Cardiac fibroblast (primary cell): ENCODE measurements at regions not wholly inside any gene's neighbourhood (a gene's known extent, or its start where the extent isn't known, plus 50 kb on each side); places are given as distances from the start of the nearest gene placed in this dataset.
A peak's percentile ranks its signal among the peaks of the same experiment; 100 is the strongest.

Source experiments
- DNase-seq, 2 donors: peaks; one replicate each; pipeline versions ENCODE4 v3.0.0 to v3.0.0-alpha.2; 2010; ENCODE audit warnings: low read depth in 2 of 2
- H3K4me3 ChIP-seq, 2 donors: replicated peaks in 1 of 2; 1 replicate in 1 of 2; 2 replicates in 1 of 2; pipeline ENCODE4 v1.5.1; 2011; ENCODE audit warnings: low read depth in 2 of 2, low read length in 2 of 2, mild to moderate bottlenecking in 2 of 2, moderate library complexity in 1 of 2
- TF ChIP-seq, protein P1 (sequence below): IDR thresholded peaks from one replicate; pipeline ENCODE4 v1.5.1; 2011; ENCODE audit warnings: low read depth, mild to moderate bottlenecking, low read length, inconsistent platforms

DNA sequence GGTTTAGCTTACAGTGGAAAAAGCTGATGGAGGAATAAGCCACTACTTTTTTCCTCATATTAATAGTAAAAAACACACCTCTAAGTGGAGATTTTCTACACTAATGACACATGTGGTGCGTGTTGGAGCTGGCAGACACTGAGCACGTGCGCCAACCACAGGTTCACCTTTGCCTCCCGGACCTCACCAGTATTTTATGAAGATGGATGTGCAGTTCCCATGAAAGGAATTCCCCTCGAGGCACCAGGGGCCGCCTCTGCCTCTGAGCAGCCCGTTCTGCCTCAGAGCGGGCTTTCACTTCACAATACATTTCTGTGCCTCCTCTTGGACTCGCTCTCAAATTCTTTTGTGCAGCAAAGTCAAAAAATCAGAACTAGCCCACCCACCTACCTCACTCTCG is 477.5 kb upstream of the ADARB2 start:
- TF ChIP-seq, protein P1, sequence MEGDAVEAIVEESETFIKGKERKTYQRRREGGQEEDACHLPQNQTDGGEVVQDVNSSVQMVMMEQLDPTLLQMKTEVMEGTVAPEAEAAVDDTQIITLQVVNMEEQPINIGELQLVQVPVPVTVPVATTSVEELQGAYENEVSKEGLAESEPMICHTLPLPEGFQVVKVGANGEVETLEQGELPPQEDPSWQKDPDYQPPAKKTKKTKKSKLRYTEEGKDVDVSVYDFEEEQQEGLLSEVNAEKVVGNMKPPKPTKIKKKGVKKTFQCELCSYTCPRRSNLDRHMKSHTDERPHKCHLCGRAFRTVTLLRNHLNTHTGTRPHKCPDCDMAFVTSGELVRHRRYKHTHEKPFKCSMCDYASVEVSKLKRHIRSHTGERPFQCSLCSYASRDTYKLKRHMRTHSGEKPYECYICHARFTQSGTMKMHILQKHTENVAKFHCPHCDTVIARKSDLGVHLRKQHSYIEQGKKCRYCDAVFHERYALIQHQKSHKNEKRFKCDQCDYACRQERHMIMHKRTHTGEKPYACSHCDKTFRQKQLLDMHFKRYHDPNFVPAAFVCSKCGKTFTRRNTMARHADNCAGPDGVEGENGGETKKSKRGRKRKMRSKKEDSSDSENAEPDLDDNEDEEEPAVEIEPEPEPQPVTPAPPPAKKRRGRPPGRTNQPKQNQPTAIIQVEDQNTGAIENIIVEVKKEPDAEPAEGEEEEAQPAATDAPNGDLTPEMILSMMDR, result no peak
- DNase-seq, result no peak
- H3K4me3 ChIP-seq, result no peak overlapping the region

GRCh38 chr10:2214092-2214491 is 476.8 kb upstream of the ADARB2 start:
- TF ChIP-seq, protein P1, result no peak
- H3K4me3 ChIP-seq, result no peak overlapping the region
- peak in 1 of 2 donors; percentile 44 for DNase-seq

DNA sequence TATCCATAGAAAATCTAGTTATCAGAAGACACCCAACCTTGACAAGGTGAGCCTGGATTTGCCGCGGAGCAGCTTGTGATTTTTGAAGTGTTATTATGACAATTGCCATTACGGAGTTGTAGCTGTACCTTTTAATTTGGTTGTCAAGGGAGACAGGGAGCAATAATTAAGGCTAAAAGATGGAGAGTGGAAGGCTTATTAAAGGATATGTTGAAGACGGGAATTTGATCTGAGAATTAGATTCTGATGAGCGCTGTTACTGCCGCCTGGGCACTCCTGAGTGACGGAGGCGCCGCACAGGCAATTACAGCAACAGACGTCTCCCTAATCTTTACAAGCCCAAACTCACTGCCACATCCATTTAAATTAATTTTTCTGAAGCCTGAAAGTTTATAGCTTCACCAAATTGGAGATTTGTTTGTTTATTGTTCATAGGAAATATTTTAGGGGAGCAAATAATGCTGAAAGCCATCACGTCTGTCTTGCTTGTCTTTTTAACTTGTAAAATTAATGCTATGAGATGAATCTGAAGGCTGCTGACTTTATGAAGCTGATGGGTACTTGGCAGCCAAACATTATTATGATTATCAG is 475.0 kb upstream of the ADARB2 start:
- H3K4me3 ChIP-seq, result no peak overlapping the region
- TF ChIP-seq, protein P1, result no peak
- DNase-seq, result no peak

GRCh38 chr10:2210088-2210487 is 472.8 kb upstream of the ADARB2 start:
- TF ChIP-seq, protein P1, result no peak
- DNase-seq, result no peak

DNA sequence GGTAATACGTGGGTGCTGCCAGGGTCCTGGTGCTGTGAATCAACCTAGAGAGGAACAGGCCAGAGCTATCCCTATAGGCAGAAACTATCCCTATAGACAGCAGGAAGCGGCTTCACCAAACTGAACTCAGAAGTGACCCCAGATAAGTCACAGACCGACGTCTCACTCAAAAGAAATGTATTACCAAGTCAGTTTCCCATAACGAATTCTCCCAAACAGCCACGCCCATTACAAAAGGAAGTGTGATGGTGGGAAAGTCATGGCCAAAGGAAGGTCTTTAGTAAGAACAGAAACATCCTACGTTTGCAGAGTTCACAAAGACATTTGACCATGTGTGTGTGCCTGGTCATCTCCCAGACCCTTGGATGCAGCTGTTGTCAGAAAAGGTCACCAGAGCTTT is 470.8 kb upstream of the ADARB2 start:
- TF ChIP-seq, protein P1, result no peak
- no peak overlapping the region for H3K4me3 ChIP-seq
- DNase-seq, result peak in 1 of 2 donors; percentile 5

More at GRCh38 chr10:2210088-2210487, 472.8 kb upstream of the ADARB2 start:
- H3K4me3 ChIP-seq, result no peak overlapping the region

GRCh38 chr10:2207246-2207922 is 470.1 kb upstream of the ADARB2 start:
- TF ChIP-seq, protein P1, result no peak
- no peak for DNase-seq
- H3K4me3 ChIP-seq, result no peak overlapping the region
